HUES6 (cell line): ENCODE measurements at regions not wholly inside any gene's neighbourhood (a gene's known extent, or its start where the extent isn't known, plus 50 kb on each side); places are given as distances from the start of the nearest gene placed in this dataset.

Experiments
- H3K27ac ChIP-seq: 2 replicates; pipeline ENCODE4 v1.7.0; 2013; ENCODE audit warnings: low read depth, mild to moderate bottlenecking, low read length, inconsistent platforms
- H3K27me3 ChIP-seq: 2 replicates; pipeline ENCODE4 v1.6.1; 2013; ENCODE audit warnings: low read length; ENCODE audit not compliant: control insufficient read depth, insufficient read depth
- H3K36me3 ChIP-seq: 2 replicates; pipeline ENCODE4 v1.6.1; 2013; ENCODE audit warnings: low read length; ENCODE audit not compliant: control insufficient read depth, insufficient read depth
- H3K4me1 ChIP-seq: 2 replicates; pipeline ENCODE4 v1.6.1; 2013; ENCODE audit warnings: low read length; ENCODE audit not compliant: control insufficient read depth, insufficient read depth
- H3K4me3 ChIP-seq: 2 replicates; pipeline ENCODE4 v1.5.1; 2013; ENCODE audit warnings: low read depth, low read length
- H3K9ac ChIP-seq: one replicate; pipeline ENCODE4 v1.6.1; 2013; ENCODE audit warnings: mild to moderate bottlenecking, low read length
- H3K9me3 ChIP-seq: 2 replicates; pipeline ENCODE4 v1.6.1; 2013; ENCODE audit warnings: low read depth, low read length; ENCODE audit not compliant: control insufficient read depth, insufficient read depth

DNA sequence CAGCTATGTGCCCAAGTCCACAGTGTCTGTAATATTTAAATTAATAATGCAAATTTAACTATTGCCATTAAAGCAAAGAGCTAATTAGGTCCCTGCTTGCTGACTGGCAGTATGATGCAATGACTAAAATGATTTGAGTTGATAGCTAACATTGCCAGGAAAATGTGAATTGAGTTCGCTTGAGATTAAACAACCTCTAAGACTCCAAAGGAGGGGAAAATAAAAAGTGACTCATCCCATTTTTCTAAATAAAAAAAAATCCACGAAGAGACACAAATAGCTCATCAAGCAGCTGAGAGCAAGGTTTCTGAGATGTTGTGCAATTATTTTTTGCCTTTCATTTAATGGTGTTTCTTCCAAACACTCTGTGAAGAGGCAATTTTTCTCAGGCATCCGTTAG is 413.0 kb downstream of the MTX2 start:
- peaks cover 14% of the 10 kb centered on the region for H3K4me1 ChIP-seq
- H3K4me3 ChIP-seq = no peak overlapping the region
- H3K9ac ChIP-seq = no peak overlapping the region
- no peaks in the 10 kb centered on the region for H3K36me3 ChIP-seq
- no peak overlapping the region for H3K27ac ChIP-seq
- H3K9me3 ChIP-seq = no peaks in the 10 kb centered on the region
- no peaks in the 10 kb centered on the region for H3K27me3 ChIP-seq

DNA sequence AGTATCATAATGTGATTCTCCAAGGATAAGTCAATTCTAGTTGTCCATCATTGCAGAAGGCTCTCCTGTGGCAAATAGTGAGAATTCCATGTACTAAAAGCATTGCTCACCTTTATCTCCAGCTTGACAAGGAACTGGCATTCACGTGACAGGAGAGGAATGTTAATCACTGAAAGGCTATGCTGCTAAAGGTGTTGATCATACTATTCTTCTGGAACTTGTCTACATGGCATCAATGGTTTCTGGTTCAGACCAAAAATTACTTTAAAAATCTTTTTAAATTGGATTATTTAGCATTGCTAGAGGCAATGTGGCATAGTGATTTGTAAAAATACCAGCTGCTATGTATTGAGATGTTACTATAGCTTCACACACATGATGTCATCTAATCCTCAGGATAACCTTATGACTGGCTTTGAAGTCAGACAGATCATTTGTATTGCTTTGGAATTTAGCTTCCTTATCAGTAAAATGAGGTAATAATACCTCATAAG is 414.4 kb downstream of the MTX2 start:
- Histone ChIP-seq H3K4me3 (no peak overlapping the region), H3K4me1 (peaks cover 13% of the 10 kb centered on the region), H3K9me3 (no peaks in the 10 kb centered on the region), H3K36me3 (no peaks in the 10 kb centered on the region), H3K27ac (no peak overlapping the region), H3K9ac (no peak overlapping the region), H3K27me3 (no peaks in the 10 kb centered on the region)

DNA sequence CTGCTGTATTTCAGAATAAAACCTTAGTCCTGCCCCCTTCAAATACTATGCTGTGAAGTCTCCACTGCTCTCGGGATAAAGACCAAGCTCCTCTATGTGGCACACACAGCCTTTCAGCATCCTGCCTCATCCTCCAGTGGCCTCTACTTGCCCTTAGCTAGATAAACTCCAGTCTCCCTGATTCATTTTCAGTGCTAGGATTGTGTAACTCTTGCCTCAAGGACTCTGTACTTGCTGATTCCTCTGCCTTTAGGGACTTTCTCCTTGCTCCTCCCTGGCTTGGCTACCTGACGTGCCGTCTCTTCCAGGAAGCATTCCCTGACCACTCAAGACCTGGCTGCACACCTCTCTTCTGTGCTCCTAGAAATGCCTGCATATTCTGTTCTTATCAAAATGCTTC is 416.7 kb downstream of the MTX2 start:
- Histone ChIP-seq H3K9me3 (no peaks in the 10 kb centered on the region), H3K27ac (no peak overlapping the region), H3K27me3 (no peaks in the 10 kb centered on the region), H3K9ac (no peak overlapping the region), H3K36me3 (no peaks in the 10 kb centered on the region), H3K4me3 (no peak overlapping the region), H3K4me1 (peaks cover 7% of the 10 kb centered on the region)

DNA sequence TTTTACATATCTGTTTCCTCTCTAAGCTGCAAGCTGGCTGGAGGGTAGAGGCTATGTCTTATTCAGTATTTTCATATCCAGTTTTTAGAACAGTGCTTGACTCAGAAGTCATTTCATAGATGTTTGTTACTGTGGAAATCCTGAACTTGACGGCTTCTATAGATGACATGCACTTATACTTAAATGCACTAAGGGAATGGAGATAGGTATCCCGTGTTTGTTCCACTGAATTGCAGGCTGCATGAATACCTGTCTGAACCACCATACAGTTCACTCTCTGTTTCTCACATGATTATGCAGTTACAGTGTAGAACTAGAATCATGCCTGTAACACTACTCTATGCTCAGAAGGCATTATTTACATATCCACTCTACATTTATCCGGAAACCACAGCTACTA is 417.1 kb downstream of the MTX2 start:
- H3K4me1 ChIP-seq = peaks cover 7% of the 10 kb centered on the region

DNA sequence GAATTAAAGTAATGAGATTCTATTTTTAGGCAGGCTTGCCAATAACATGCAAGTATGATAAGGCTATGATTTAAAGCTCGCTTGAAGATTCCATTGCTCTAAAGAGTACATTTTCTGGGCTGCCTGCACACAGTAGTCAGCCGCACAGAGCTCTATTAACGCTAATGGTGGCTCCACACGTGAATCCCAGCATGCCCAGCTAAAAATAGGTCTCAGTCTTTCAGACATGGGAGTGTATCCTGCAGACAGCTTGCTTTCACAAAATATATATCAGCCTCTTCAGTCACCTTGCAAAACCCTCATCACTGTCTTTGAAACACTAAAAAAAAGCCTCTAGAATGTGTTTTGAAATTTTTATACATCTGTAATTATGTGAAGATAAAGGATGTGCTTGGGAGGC is 418.1 kb downstream of the MTX2 start:
- no peak overlapping the region for H3K27ac ChIP-seq
- no peaks in the 10 kb centered on the region for H3K9me3 ChIP-seq
- no peak overlapping the region for H3K4me3 ChIP-seq
- H3K27me3 ChIP-seq = no peaks in the 10 kb centered on the region
- H3K36me3 ChIP-seq = no peaks in the 10 kb centered on the region
- H3K4me1 ChIP-seq = peaks cover 4% of the 10 kb centered on the region
- no peak overlapping the region for H3K9ac ChIP-seq

More for the DNA sequence above, 417.1 kb downstream of the MTX2 start:
- Histone ChIP-seq H3K27ac (no peak overlapping the region), H3K27me3 (no peaks in the 10 kb centered on the region), H3K4me3 (no peak overlapping the region), H3K9ac (no peak overlapping the region), H3K9me3 (no peaks in the 10 kb centered on the region), H3K36me3 (no peaks in the 10 kb centered on the region)

DNA sequence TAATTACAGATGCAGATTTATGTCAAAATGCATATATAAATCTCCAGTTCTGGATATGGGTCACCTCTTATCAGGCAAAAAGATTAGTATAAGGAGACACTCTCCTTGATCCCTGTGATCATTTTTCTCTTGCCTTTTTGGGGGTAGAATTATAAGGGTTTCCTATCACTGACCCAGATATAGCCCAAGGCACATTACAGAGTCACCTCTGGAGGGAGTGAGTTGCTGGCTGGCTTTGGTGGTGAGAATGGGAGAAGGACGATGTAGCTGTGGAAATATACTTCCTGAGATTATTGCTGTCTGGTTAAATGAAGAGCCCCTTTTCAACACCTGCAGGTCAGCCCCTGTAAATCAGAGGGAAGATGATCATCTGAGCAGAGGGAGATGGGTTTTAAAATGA is 418.7 kb downstream of the MTX2 start:
- H3K27me3 ChIP-seq = no peaks in the 10 kb centered on the region
- no peaks in the 10 kb centered on the region for H3K9me3 ChIP-seq
- no peaks in the 10 kb centered on the region for H3K36me3 ChIP-seq
- no peak overlapping the region for H3K9ac ChIP-seq
- H3K27ac ChIP-seq = no peak overlapping the region
- H3K4me3 ChIP-seq = no peak overlapping the region
- H3K4me1 ChIP-seq = no peaks in the 10 kb centered on the region

DNA sequence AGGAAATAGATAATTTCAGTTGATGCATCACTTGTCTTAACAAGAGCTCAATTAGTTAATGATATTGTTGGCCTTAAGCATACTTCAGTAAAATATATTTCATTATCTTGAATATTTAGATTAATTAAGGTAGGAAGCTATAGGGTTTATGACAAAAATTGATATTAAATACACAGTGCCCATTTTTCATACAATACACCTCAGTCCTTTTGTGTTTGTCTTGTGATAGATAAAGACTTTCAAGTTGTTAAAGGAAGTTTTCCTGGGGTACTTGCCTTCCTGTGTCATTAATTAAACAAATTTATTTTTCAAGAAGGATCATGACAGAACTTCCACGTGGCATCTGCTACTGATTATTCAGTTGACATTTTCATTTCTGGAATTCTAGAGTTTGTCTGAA is 420.5 kb downstream of the MTX2 start:
- Histone ChIP-seq H3K4me1 (no peaks in the 10 kb centered on the region), H3K27ac (no peak overlapping the region), H3K36me3 (no peaks in the 10 kb centered on the region), H3K4me3 (no peak overlapping the region), H3K9ac (no peak overlapping the region), H3K9me3 (no peaks in the 10 kb centered on the region), H3K27me3 (no peaks in the 10 kb centered on the region)

DNA sequence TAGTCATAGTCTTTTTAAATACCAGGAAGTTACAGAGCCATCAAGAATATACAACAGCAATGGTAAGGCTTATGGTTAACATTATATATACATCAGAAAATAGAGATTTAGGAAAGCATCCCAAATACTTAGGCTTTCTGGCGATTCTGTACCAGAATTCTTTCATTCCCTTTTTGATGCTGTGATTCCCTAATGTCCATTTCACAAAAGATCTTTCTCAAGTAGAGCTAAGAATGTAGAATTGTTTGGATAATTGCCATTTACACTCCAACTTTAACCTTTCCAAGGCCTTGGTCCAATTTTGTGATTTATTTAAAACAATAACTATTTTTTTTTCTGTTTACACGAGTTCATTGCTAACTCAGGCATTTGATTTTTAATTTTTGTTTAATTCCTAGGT is 422.2 kb downstream of the MTX2 start:
- Histone ChIP-seq H3K4me3 (no peak overlapping the region), H3K9ac (no peak overlapping the region), H3K27me3 (no peaks in the 10 kb centered on the region), H3K9me3 (no peaks in the 10 kb centered on the region), H3K27ac (no peak overlapping the region), H3K36me3 (no peaks in the 10 kb centered on the region), H3K4me1 (no peaks in the 10 kb centered on the region)

DNA sequence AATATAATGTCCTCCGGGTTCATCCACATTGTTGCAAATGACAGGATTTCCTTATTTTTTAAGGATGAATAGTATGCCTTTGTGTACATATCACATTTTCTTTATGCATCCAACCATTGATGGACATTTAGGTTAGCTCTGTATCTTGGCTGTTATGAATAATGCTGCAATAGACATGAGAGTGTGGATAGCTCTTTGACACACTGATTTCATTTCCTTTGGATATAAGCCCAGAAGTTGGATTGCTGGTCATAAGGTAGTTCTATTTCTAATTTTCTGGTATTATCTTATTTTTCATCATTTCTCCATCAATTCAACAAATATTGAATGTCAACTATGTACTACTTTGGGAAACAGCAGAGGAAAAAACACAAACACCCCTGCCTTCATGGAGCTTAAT is 423.3 kb downstream of the MTX2 start:
- Histone ChIP-seq H3K27ac (no peak overlapping the region), H3K36me3 (no peaks in the 10 kb centered on the region), H3K9me3 (no peaks in the 10 kb centered on the region), H3K9ac (no peak overlapping the region), H3K4me1 (no peaks in the 10 kb centered on the region), H3K4me3 (no peak overlapping the region), H3K27me3 (no peaks in the 10 kb centered on the region)

DNA sequence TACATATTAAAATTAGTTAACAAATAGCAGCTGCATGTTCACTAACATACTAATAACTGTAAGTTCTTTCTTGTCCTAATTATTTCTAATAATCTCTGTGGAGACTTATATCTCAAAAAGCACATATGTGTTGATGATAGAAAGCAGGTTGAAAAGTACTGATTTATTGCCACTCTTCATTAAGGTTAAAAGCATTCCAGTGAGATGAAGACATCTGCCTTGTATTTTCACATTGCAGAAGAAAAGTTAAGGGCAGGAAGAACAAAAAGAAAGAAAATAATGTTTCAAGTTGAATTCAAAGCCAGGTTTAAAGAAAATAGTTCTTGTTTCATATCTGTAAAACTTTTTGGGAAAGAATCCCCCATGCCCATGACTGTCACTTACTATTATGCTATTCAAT is 429.9 kb downstream of the MTX2 start:
- Histone ChIP-seq H3K9me3 (no peaks in the 10 kb centered on the region), H3K27ac (no peak overlapping the region), H3K27me3 (no peaks in the 10 kb centered on the region), H3K4me3 (no peak overlapping the region), H3K36me3 (no peaks in the 10 kb centered on the region), H3K9ac (no peak overlapping the region), H3K4me1 (0 out of 2 replicates have a peak, but pooled peaks cover 4% of the 10 kb centered on the region)

DNA sequence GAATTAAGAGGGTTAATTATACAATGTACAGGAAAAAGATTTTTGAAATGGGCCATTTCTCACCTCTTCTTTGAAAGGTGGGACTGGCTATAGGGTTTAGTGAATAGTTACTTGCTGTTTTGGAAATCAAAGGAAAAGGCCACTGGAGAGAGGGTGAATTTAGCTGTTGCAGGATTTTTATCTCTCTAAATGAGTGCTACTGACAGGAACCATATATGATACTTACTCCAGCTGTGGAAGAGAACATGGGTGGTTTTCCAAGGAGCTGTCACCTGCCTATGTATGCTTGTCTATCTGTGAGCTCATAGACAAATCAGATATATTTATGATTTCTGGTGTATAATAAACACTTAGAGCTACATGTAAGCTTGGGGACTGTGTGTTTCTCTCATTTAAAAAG is 430.4 kb downstream of the MTX2 start:
- H3K27me3 ChIP-seq = no peaks in the 10 kb centered on the region
- no peaks in the 10 kb centered on the region for H3K9me3 ChIP-seq

DNA sequence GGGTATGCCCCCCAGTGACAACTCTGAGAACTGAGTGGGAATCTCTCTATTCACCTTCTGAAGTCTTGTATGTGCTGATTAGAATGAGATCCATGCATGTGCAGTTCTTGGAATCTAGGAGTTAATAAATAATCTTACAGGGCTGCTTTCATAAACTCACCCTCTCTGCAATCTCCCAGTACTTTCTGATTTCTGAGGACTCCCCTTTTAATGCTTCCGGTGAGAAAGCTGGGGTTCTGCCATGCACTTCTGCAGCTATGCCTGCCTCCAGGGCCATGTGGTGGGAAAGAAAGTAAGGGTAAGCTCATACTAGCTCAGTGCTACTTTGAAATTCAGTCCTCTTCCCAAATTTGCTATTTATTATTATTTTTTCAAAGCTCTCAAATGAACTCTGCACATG is 432.9 kb downstream of the MTX2 start:
- Histone ChIP-seq H3K9ac (no peak overlapping the region), H3K36me3 (no peaks in the 10 kb centered on the region), H3K27ac (no peak overlapping the region), H3K4me1 (0 out of 2 replicates have a peak, but pooled peaks cover 4% of the 10 kb centered on the region), H3K27me3 (no peaks in the 10 kb centered on the region), H3K9me3 (no peaks in the 10 kb centered on the region), H3K4me3 (no peak overlapping the region)

More for the DNA sequence above, 430.4 kb downstream of the MTX2 start:
- H3K4me3 ChIP-seq = no peak overlapping the region
- 0 out of 2 replicates have a peak, but pooled peaks cover 4% of the 10 kb centered on the region for H3K4me1 ChIP-seq
- no peaks in the 10 kb centered on the region for H3K36me3 ChIP-seq
- H3K9ac ChIP-seq = no peak overlapping the region
- no peak overlapping the region for H3K27ac ChIP-seq
